ENCODE measurements at regions not wholly inside any gene's neighbourhood (a gene's known extent, or its start where the extent isn't known, plus 50 kb on each side); places are given as distances from the start of the nearest gene placed in this dataset.

GRCh38 chr5:139743001-139743771 is 52.4 kb upstream of the PSD2 start:
- peaks cover 0 to 14% of the 10 kb centered on the region in 2 donors for H3K27me3 ChIP-seq
- intact Hi-C loops (cut with DNase I; ENCODE audit: low total_unique reads) = no loop called here
- no peak overlapping the region for H3K4me3 ChIP-seq
- TF ChIP-seq CTCF (IDR thresholded peaks at IDR 0.05) = no peak
- TF ChIP-seq POLR2A (IDR thresholded peaks at IDR 0.05) = no peak
- DNase-seq = no peak
- H3K36me3 ChIP-seq = no peaks in the 10 kb centered on the region
- peaks cover 3 to 11% of the 10 kb centered on the region in 2 donors for H3K4me1 ChIP-seq
- no peaks in the 10 kb centered on the region for H3K9me3 ChIP-seq
- H3K27ac ChIP-seq = no peak overlapping the region

DNA sequence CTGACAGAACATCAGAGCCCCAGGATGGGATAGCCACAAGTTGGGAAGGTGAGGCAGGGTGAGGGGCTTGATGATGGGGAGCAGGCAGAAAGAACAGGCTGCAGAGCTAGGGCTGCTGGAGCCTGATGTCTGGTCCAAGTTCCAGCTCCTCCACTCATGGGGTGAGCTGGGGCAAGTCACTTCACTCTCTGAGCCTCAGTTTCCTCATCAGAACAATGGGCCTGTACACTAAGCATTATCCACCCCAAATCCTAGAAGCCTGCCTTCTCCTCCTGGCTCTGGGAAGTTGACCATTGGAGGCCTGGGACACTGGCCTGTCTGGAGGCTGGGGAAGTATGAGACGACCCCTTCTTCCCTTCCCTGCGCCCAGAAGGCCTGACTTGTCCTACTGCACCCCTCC is 51.8 kb upstream of the PSD2 start:
- no peak overlapping the region for H3K4me3 ChIP-seq
- H3K9me3 ChIP-seq = no peaks in the 10 kb centered on the region
- TF ChIP-seq CTCF (IDR thresholded peaks at IDR 0.05) = no peak
- TF ChIP-seq POLR2A (IDR thresholded peaks at IDR 0.05) = no peak
- intact Hi-C loops (cut with DNase I; ENCODE audit: low total_unique reads) = no loop called here
- peaks cover 0 to 16% of the 10 kb centered on the region in 2 donors for H3K27me3 ChIP-seq
- peaks cover 3 to 12% of the 10 kb centered on the region in 2 donors for H3K4me1 ChIP-seq
- H3K36me3 ChIP-seq = no peaks in the 10 kb centered on the region
- no peak for DNase-seq
- no peak overlapping the region for H3K27ac ChIP-seq

- Histone ChIP-seq H3K27ac (no peak overlapping the region), H3K9me3 (no peaks in the 10 kb centered on the region), H3K4me3 (no peak overlapping the region), H3K4me1 (peaks cover 3 to 12% of the 10 kb centered on the region in 2 donors), H3K36me3 (no peaks in the 10 kb centered on the region), H3K27me3 (peaks cover 0 to 16% of the 10 kb centered on the region in 2 donors)
- TF ChIP-seq CTCF (IDR thresholded peaks at IDR 0.05) (no peak), POLR2A (IDR thresholded peaks at IDR 0.05) (no peak)
- intact Hi-C loops (cut with DNase I; ENCODE audit: low total_unique reads) = no loop called here
- DNase-seq = no peak
These were observed 51.0 kb upstream of the PSD2 start for GRCh38 chr5:139744471-139745131.

- Histone ChIP-seq H3K36me3 (no peaks in the 10 kb centered on the region), H3K9me3 (no peaks in the 10 kb centered on the region), H3K4me1 (peaks cover 3 to 12% of the 10 kb centered on the region in 2 donors), H3K4me3 (no peak overlapping the region), H3K27me3 (peaks cover 0 to 16% of the 10 kb centered on the region in 2 donors), H3K27ac (no peak overlapping the region)
- peak in 1 of 2 donors; percentile 57 for DNase-seq
- TF ChIP-seq POLR2A (IDR thresholded peaks at IDR 0.05) (no peak), CTCF (IDR thresholded peaks at IDR 0.05) (no peak)
- intact Hi-C loops (cut with DNase I; ENCODE audit: low total_unique reads) = no loop called here
These were observed 50.3 kb upstream of the PSD2 start for GRCh38 chr5:139745132-139745799.
